Activated CD4-positive, alpha-beta T cell treated with anti-CD3 and anti-CD28 coated beads, Interleukin-2, amount 10 ng/mL, durations not matched to agents 7 days and 5 days (primary cell): ENCODE measurements at regions not wholly inside any gene's neighbourhood (a gene's known extent, or its start where the extent isn't known, plus 50 kb on each side); places are given as distances from the start of the nearest gene placed in this dataset.

Source experiments
- CTCF ChIA-PET: fragments of 350-600 bp; sonication (Branson Sonifier 250); formaldehyde crosslinking; loops from one replicate; lab custom pipeline; 2021; ENCODE audit warnings: antibody characterized with exemption; lab: Charles Lee
- POLR2A ChIA-PET: fragments of 350-600 bp; sonication (Branson Sonifier 250); formaldehyde crosslinking; loops from one replicate; lab custom pipeline; 2021; ENCODE audit warnings: antibody characterized with exemption; lab: Charles Lee
- DNase-seq: peaks from one replicate; pipeline ENCODE4 v3.0.0-alpha.2; 2020
- H3K27ac Mint-ChIP-seq: one replicate; pipeline ENCODE4 v1.8.0; 2021; ENCODE audit warnings: mild to moderate bottlenecking, moderate library complexity, mixed read lengths
- H3K27me3 Mint-ChIP-seq: one replicate; pipeline ENCODE4 v1.8.0; 2021; ENCODE audit warnings: mixed read lengths
- H3K36me3 Mint-ChIP-seq: one replicate; pipeline ENCODE4 v1.8.0; 2021; ENCODE audit warnings: low read depth, mixed read lengths
- H3K4me1 Mint-ChIP-seq: one replicate; pipeline ENCODE4 v1.8.0; 2021; ENCODE audit warnings: mixed read lengths
- H3K4me3 Mint-ChIP-seq: one replicate; pipeline ENCODE4 v1.8.0; 2021; ENCODE audit warnings: mild to moderate bottlenecking, moderate library complexity, mixed read lengths
- H3K9me3 Mint-ChIP-seq: one replicate; pipeline ENCODE4 v1.8.0; 2021; ENCODE audit warnings: mixed read lengths

GRCh38 chr12:43090981-43091380, 461.0 kb downstream of the ADAMTS20 start:
- DNase-seq = no peak
- no peak overlapping the region for H3K4me3 Mint-ChIP-seq
- no peaks in the 10 kb centered on the region for H3K27me3 Mint-ChIP-seq
- ChIA-PET POLR2A (no interaction called here), CTCF (no interaction called here)
- no peak overlapping the region for H3K27ac Mint-ChIP-seq
- no peaks in the 10 kb centered on the region for H3K4me1 Mint-ChIP-seq
- no peaks in the 10 kb centered on the region for H3K36me3 Mint-ChIP-seq
- peaks cover 13% of the 10 kb centered on the region for H3K9me3 Mint-ChIP-seq

- Mint-ChIP-seq H3K4me3 (no peak overlapping the region), H3K4me1 (no peaks in the 10 kb centered on the region), H3K27ac (no peak overlapping the region), H3K36me3 (no peaks in the 10 kb centered on the region), H3K9me3 (peaks cover 15% of the 10 kb centered on the region), H3K27me3 (no peaks in the 10 kb centered on the region)
- POLR2A ChIA-PET = no interaction called here
- CTCF ChIA-PET = no interaction called here
- no peak for DNase-seq
These were observed 464.6 kb downstream of the ADAMTS20 start for GRCh38 chr12:43087195-43088091.

- CTCF ChIA-PET = interaction anchor here (0.6 kb wide), 1 partner anchor 87 kb away, joined by 4 read pairs; no protein-coding TSS in a partner anchor
- no peaks in the 10 kb centered on the region for H3K27me3 Mint-ChIP-seq
- no peaks in the 10 kb centered on the region for H3K4me1 Mint-ChIP-seq
- POLR2A ChIA-PET = no interaction called here
- no peak for DNase-seq
- no peaks in the 10 kb centered on the region for H3K36me3 Mint-ChIP-seq
- H3K4me3 Mint-ChIP-seq = no peak overlapping the region
- H3K9me3 Mint-ChIP-seq = peaks cover 6% of the 10 kb centered on the region
- H3K27ac Mint-ChIP-seq = no peak overlapping the region
These were observed 472.5 kb downstream of the ADAMTS20 start for GRCh38 chr12:43079476-43079875.

GRCh38 chr12:43078976-43079375, 473.0 kb downstream of the ADAMTS20 start:
- Mint-ChIP-seq H3K9me3 (peaks cover 2% of the 10 kb centered on the region), H3K4me1 (no peaks in the 10 kb centered on the region), H3K27me3 (no peaks in the 10 kb centered on the region), H3K27ac (no peak overlapping the region), H3K4me3 (no peak overlapping the region), H3K36me3 (no peaks in the 10 kb centered on the region)
- DNase-seq = no peak
- ChIA-PET POLR2A (no interaction called here), CTCF (no interaction called here)

- Mint-ChIP-seq H3K4me3 (no peak overlapping the region), H3K27ac (no peak overlapping the region), H3K4me1 (no peaks in the 10 kb centered on the region), H3K27me3 (no peaks in the 10 kb centered on the region), H3K36me3 (no peaks in the 10 kb centered on the region), H3K9me3 (no peaks in the 10 kb centered on the region)
- DNase-seq = no peak
- ChIA-PET POLR2A (no interaction called here), CTCF (no interaction called here)
These were observed 479.6 kb downstream of the ADAMTS20 start for GRCh38 chr12:43072431-43072830.

- no peak for DNase-seq
- Mint-ChIP-seq H3K9me3 (no peaks in the 10 kb centered on the region), H3K4me3 (no peak overlapping the region), H3K27ac (no peak overlapping the region), H3K4me1 (no peaks in the 10 kb centered on the region), H3K36me3 (no peaks in the 10 kb centered on the region), H3K27me3 (no peaks in the 10 kb centered on the region)
- ChIA-PET CTCF (no interaction called here), POLR2A (no interaction called here)
These were observed 480.2 kb upstream of the PRICKLE1 start for GRCh38 chr12:43069768-43070221.

- Mint-ChIP-seq H3K4me1 (no peaks in the 10 kb centered on the region), H3K4me3 (no peak overlapping the region), H3K27ac (no peak overlapping the region), H3K36me3 (no peaks in the 10 kb centered on the region), H3K27me3 (no peaks in the 10 kb centered on the region), H3K9me3 (no peaks in the 10 kb centered on the region)
- POLR2A ChIA-PET = no interaction called here
- CTCF ChIA-PET = no interaction called here
- no peak for DNase-seq
These were observed 476.9 kb upstream of the PRICKLE1 start for GRCh38 chr12:43066471-43066870.

- no peaks in the 10 kb centered on the region for H3K9me3 Mint-ChIP-seq
- no peaks in the 10 kb centered on the region for H3K4me1 Mint-ChIP-seq
- DNase-seq = no peak
- no peaks in the 10 kb centered on the region for H3K27me3 Mint-ChIP-seq
- ChIA-PET POLR2A (no interaction called here), CTCF (no interaction called here)
- no peak overlapping the region for H3K27ac Mint-ChIP-seq
- no peaks in the 10 kb centered on the region for H3K36me3 Mint-ChIP-seq
- H3K4me3 Mint-ChIP-seq = no peak overlapping the region
These were observed 474.1 kb upstream of the PRICKLE1 start for GRCh38 chr12:43063650-43064049.

GRCh38 chr12:43062201-43062895, 472.8 kb upstream of the PRICKLE1 start:
- CTCF ChIA-PET = no interaction called here
- H3K27ac Mint-ChIP-seq = no peak overlapping the region
- no peaks in the 10 kb centered on the region for H3K4me1 Mint-ChIP-seq
- H3K27me3 Mint-ChIP-seq = no peaks in the 10 kb centered on the region
- POLR2A ChIA-PET = no interaction called here
- no peak for DNase-seq
- H3K36me3 Mint-ChIP-seq = no peaks in the 10 kb centered on the region
- H3K4me3 Mint-ChIP-seq = no peak overlapping the region
- no peaks in the 10 kb centered on the region for H3K9me3 Mint-ChIP-seq

GRCh38 chr12:43060742-43061141, 471.2 kb upstream of the PRICKLE1 start:
- POLR2A ChIA-PET = no interaction called here
- H3K36me3 Mint-ChIP-seq = no peaks in the 10 kb centered on the region
- DNase-seq = no peak
- H3K9me3 Mint-ChIP-seq = no peaks in the 10 kb centered on the region
- no peaks in the 10 kb centered on the region for H3K27me3 Mint-ChIP-seq
- H3K4me1 Mint-ChIP-seq = no peaks in the 10 kb centered on the region
- no peak overlapping the region for H3K4me3 Mint-ChIP-seq
- CTCF ChIA-PET = no interaction called here
- no peak overlapping the region for H3K27ac Mint-ChIP-seq

GRCh38 chr12:43058616-43059015, 469.1 kb upstream of the PRICKLE1 start:
- Mint-ChIP-seq H3K27me3 (no peaks in the 10 kb centered on the region), H3K4me1 (no peaks in the 10 kb centered on the region), H3K36me3 (no peaks in the 10 kb centered on the region), H3K9me3 (no peaks in the 10 kb centered on the region), H3K27ac (no peak overlapping the region), H3K4me3 (no peak overlapping the region)
- CTCF ChIA-PET = no interaction called here
- DNase-seq = no peak
- POLR2A ChIA-PET = no interaction called here

GRCh38 chr12:43057566-43057965, 468.0 kb upstream of the PRICKLE1 start:
- H3K4me3 Mint-ChIP-seq = no peak overlapping the region
- H3K27me3 Mint-ChIP-seq = no peaks in the 10 kb centered on the region
- DNase-seq = no peak
- CTCF ChIA-PET = no interaction called here
- no peaks in the 10 kb centered on the region for H3K36me3 Mint-ChIP-seq
- H3K9me3 Mint-ChIP-seq = no peaks in the 10 kb centered on the region
- no peaks in the 10 kb centered on the region for H3K4me1 Mint-ChIP-seq
- POLR2A ChIA-PET = no interaction called here
- H3K27ac Mint-ChIP-seq = no peak overlapping the region

GRCh38 chr12:43054085-43054484, 464.5 kb upstream of the PRICKLE1 start:
- ChIA-PET CTCF (no interaction called here), POLR2A (no interaction called here)
- Mint-ChIP-seq H3K27ac (no peak overlapping the region), H3K4me3 (no peak overlapping the region), H3K9me3 (no peaks in the 10 kb centered on the region), H3K27me3 (no peaks in the 10 kb centered on the region), H3K36me3 (no peaks in the 10 kb centered on the region), H3K4me1 (no peaks in the 10 kb centered on the region)
- no peak for DNase-seq
